ENCODE measurements at regions not wholly inside any gene's neighbourhood (a gene's known extent, or its start where the extent isn't known, plus 50 kb on each side); places are given as distances from the start of the nearest gene placed in this dataset.

DNA sequence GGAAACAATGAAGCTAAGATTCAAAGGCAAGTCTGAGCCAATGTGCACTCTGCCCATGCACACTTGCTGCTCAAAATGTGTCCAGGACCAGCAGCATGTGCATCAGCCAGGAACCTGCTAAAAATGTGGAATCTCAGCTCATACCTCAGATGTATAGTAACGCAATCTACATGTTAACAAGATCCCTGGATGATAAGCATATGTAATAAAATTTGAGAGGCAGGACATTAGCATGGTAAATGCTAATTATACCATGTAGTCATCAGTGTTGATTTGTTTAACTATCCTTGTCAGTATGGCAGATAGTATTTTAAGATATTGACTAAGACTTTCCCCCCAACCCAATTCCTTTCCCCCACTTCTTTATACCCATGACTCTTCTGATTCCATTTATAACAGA, 379.6 kb downstream of the TOX3 start:
- TF ChIP-seq, protein P1, sequence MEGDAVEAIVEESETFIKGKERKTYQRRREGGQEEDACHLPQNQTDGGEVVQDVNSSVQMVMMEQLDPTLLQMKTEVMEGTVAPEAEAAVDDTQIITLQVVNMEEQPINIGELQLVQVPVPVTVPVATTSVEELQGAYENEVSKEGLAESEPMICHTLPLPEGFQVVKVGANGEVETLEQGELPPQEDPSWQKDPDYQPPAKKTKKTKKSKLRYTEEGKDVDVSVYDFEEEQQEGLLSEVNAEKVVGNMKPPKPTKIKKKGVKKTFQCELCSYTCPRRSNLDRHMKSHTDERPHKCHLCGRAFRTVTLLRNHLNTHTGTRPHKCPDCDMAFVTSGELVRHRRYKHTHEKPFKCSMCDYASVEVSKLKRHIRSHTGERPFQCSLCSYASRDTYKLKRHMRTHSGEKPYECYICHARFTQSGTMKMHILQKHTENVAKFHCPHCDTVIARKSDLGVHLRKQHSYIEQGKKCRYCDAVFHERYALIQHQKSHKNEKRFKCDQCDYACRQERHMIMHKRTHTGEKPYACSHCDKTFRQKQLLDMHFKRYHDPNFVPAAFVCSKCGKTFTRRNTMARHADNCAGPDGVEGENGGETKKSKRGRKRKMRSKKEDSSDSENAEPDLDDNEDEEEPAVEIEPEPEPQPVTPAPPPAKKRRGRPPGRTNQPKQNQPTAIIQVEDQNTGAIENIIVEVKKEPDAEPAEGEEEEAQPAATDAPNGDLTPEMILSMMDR (IDR thresholded peaks at IDR 0.05; ENCODE audit: insufficient read depth, low read length) = no peak
- TF ChIP-seq POLR2AphosphoS5 (IDR thresholded peaks at IDR 0.05; ENCODE audit: low read depth) = no peak
- TF ChIP-seq, protein P2, sequence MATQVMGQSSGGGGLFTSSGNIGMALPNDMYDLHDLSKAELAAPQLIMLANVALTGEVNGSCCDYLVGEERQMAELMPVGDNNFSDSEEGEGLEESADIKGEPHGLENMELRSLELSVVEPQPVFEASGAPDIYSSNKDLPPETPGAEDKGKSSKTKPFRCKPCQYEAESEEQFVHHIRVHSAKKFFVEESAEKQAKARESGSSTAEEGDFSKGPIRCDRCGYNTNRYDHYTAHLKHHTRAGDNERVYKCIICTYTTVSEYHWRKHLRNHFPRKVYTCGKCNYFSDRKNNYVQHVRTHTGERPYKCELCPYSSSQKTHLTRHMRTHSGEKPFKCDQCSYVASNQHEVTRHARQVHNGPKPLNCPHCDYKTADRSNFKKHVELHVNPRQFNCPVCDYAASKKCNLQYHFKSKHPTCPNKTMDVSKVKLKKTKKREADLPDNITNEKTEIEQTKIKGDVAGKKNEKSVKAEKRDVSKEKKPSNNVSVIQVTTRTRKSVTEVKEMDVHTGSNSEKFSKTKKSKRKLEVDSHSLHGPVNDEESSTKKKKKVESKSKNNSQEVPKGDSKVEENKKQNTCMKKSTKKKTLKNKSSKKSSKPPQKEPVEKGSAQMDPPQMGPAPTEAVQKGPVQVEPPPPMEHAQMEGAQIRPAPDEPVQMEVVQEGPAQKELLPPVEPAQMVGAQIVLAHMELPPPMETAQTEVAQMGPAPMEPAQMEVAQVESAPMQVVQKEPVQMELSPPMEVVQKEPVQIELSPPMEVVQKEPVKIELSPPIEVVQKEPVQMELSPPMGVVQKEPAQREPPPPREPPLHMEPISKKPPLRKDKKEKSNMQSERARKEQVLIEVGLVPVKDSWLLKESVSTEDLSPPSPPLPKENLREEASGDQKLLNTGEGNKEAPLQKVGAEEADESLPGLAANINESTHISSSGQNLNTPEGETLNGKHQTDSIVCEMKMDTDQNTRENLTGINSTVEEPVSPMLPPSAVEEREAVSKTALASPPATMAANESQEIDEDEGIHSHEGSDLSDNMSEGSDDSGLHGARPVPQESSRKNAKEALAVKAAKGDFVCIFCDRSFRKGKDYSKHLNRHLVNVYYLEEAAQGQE (IDR thresholded peaks at IDR 0.05; ENCODE audit: insufficient replicate concordance, low read depth) = no peak
- no peak for TF ChIP-seq GABPA (IDR thresholded peaks at IDR 0.05; ENCODE audit: low read depth)

Measured in HL-60 (cell line).